ENCODE measurements at regions not wholly inside any gene's neighbourhood (a gene's known extent, or its start where the extent isn't known, plus 50 kb on each side); places are given as distances from the start of the nearest gene placed in this dataset.
"Not testable (repeated sequence)": the region's sequence is repeated elsewhere in the genome, so short reads cannot be mapped to it uniquely, and the experiment has no call there.

GRCh38 chr10:45093945-45094344 is 93.2 kb downstream of the ZNF22 start:
- no peaks in the 10 kb centered on the region for H3K4me1 Mint-ChIP-seq
- H3K27ac Mint-ChIP-seq, result no peak overlapping the region
- no peak overlapping the region for H3K4me3 Mint-ChIP-seq
- H3K36me3 Mint-ChIP-seq, result no peaks in the 10 kb centered on the region
- DNase-seq (ENCODE audit: low spot score in 2 of 2), result no peak
- no peaks in the 10 kb centered on the region for H3K9me3 Mint-ChIP-seq
- ATAC-seq (ENCODE audit: low read depth), result no peak
- H3K27me3 Mint-ChIP-seq, result peaks cover 14% of the 10 kb centered on the region

GRCh38 chr10:45095286-45095685 is 94.6 kb downstream of the ZNF22 start:
- ATAC-seq (ENCODE audit: low read depth) (no peak), DNase-seq (ENCODE audit: low spot score in 2 of 2) (no peak)
- peaks cover 15% of the 10 kb centered on the region for H3K27me3 Mint-ChIP-seq
- no peaks in the 10 kb centered on the region for H3K36me3 Mint-ChIP-seq
- no peak overlapping the region for H3K4me3 Mint-ChIP-seq
- H3K4me1 Mint-ChIP-seq, result no peaks in the 10 kb centered on the region
- H3K27ac Mint-ChIP-seq, result no peak overlapping the region
- no peaks in the 10 kb centered on the region for H3K9me3 Mint-ChIP-seq

- H3K4me3 Mint-ChIP-seq, result no peak overlapping the region
- ATAC-seq (ENCODE audit: low read depth), result no peak
- no peaks in the 10 kb centered on the region for H3K36me3 Mint-ChIP-seq
- no peaks in the 10 kb centered on the region for H3K9me3 Mint-ChIP-seq
- no peak for DNase-seq (ENCODE audit: low spot score in 2 of 2)
- H3K4me1 Mint-ChIP-seq, result no peaks in the 10 kb centered on the region
- H3K27ac Mint-ChIP-seq, result no peak overlapping the region
- H3K27me3 Mint-ChIP-seq, result peaks cover 15% of the 10 kb centered on the region
Measured at GRCh38 chr10:45096001-45096400, 95.3 kb downstream of the ZNF22 start.

- no peaks in the 10 kb centered on the region for H3K36me3 Mint-ChIP-seq
- no peaks in the 10 kb centered on the region for H3K4me1 Mint-ChIP-seq
- no peaks in the 10 kb centered on the region for H3K9me3 Mint-ChIP-seq
- ATAC-seq (ENCODE audit: low read depth), result no peak
- DNase-seq (ENCODE audit: low spot score in 2 of 2), result no peak
- H3K27ac Mint-ChIP-seq, result no peak overlapping the region
- no peak overlapping the region for H3K4me3 Mint-ChIP-seq
- peaks cover 21% of the 10 kb centered on the region for H3K27me3 Mint-ChIP-seq
Measured at GRCh38 chr10:45100429-45100828, 99.7 kb downstream of the ZNF22 start.

GRCh38 chr10:45104674-45105073 is 104.0 kb downstream of the ZNF22 start:
- no peaks in the 10 kb centered on the region for H3K9me3 Mint-ChIP-seq
- H3K27ac Mint-ChIP-seq, result no peak overlapping the region
- H3K27me3 Mint-ChIP-seq, result peaks cover 18% of the 10 kb centered on the region
- H3K4me3 Mint-ChIP-seq, result no peak overlapping the region
- no peaks in the 10 kb centered on the region for H3K4me1 Mint-ChIP-seq
- ATAC-seq (ENCODE audit: low read depth) (no peak), DNase-seq (ENCODE audit: low spot score in 2 of 2) (no peak)
- no peaks in the 10 kb centered on the region for H3K36me3 Mint-ChIP-seq

GRCh38 chr10:45105309-45105708 is 104.6 kb downstream of the ZNF22 start:
- not testable (repeated sequence) for H3K27ac Mint-ChIP-seq; H3K4me3 Mint-ChIP-seq; H3K4me1 Mint-ChIP-seq; H3K9me3 Mint-ChIP-seq; H3K36me3 Mint-ChIP-seq; ATAC-seq (ENCODE audit: low read depth); DNase-seq (ENCODE audit: low spot score in 2 of 2)
- H3K27me3 Mint-ChIP-seq, result peaks cover 16% of the 10 kb centered on the region

GRCh38 chr10:45106236-45106856 is 105.6 kb downstream of the ZNF22 start:
- DNase-seq (ENCODE audit: low spot score in 2 of 2) (no peak), ATAC-seq (ENCODE audit: low read depth) (no peak)
- H3K4me3 Mint-ChIP-seq, result no peak overlapping the region
- peaks cover 15% of the 10 kb centered on the region for H3K27me3 Mint-ChIP-seq
- no peaks in the 10 kb centered on the region for H3K9me3 Mint-ChIP-seq
- no peaks in the 10 kb centered on the region for H3K36me3 Mint-ChIP-seq
- H3K27ac Mint-ChIP-seq, result no peak overlapping the region
- H3K4me1 Mint-ChIP-seq, result no peaks in the 10 kb centered on the region

GRCh38 chr10:45111509-45111908 is 110.8 kb downstream of the ZNF22 start:
- no peaks in the 10 kb centered on the region for H3K4me1 Mint-ChIP-seq
- ATAC-seq (ENCODE audit: low read depth) (no peak), DNase-seq (ENCODE audit: low spot score in 2 of 2) (no peak)
- no peaks in the 10 kb centered on the region for H3K9me3 Mint-ChIP-seq
- peaks cover 13% of the 10 kb centered on the region for H3K27me3 Mint-ChIP-seq
- H3K27ac Mint-ChIP-seq, result no peak overlapping the region
- no peaks in the 10 kb centered on the region for H3K36me3 Mint-ChIP-seq
- no peak overlapping the region for H3K4me3 Mint-ChIP-seq

GRCh38 chr10:45117940-45118339 is 117.2 kb downstream of the ZNF22 start:
- H3K36me3 Mint-ChIP-seq; H3K9me3 Mint-ChIP-seq; ATAC-seq (ENCODE audit: low read depth); H3K4me3 Mint-ChIP-seq; H3K4me1 Mint-ChIP-seq; H3K27ac Mint-ChIP-seq; DNase-seq (ENCODE audit: low spot score in 2 of 2): not testable (repeated sequence)
- peaks cover 11% of the 10 kb centered on the region for H3K27me3 Mint-ChIP-seq

GRCh38 chr10:45118929-45119328 is 118.2 kb downstream of the ZNF22 start:
- H3K27ac Mint-ChIP-seq, result no peak overlapping the region
- H3K9me3 Mint-ChIP-seq, result no peaks in the 10 kb centered on the region
- no peaks in the 10 kb centered on the region for H3K4me1 Mint-ChIP-seq
- DNase-seq (ENCODE audit: low spot score in 2 of 2) (no peak), ATAC-seq (ENCODE audit: low read depth) (no peak)
- H3K4me3 Mint-ChIP-seq, result no peak overlapping the region
- no peaks in the 10 kb centered on the region for H3K36me3 Mint-ChIP-seq
- peaks cover 9% of the 10 kb centered on the region for H3K27me3 Mint-ChIP-seq

- H3K4me1 Mint-ChIP-seq; H3K27me3 Mint-ChIP-seq; ATAC-seq (ENCODE audit: low read depth); H3K36me3 Mint-ChIP-seq; H3K4me3 Mint-ChIP-seq; DNase-seq (ENCODE audit: low spot score in 2 of 2); H3K27ac Mint-ChIP-seq; H3K9me3 Mint-ChIP-seq: not testable (repeated sequence)
Measured at GRCh38 chr10:45122180-45122860, 121.6 kb downstream of the ZNF22 start.

GRCh38 chr10:45135443-45136198 is 134.9 kb downstream of the ZNF22 start:
- no peaks in the 10 kb centered on the region for H3K4me1 Mint-ChIP-seq
- H3K4me3 Mint-ChIP-seq, result no peak overlapping the region
- H3K27me3 Mint-ChIP-seq, result no peaks in the 10 kb centered on the region
- no peaks in the 10 kb centered on the region for H3K36me3 Mint-ChIP-seq
- DNase-seq (ENCODE audit: low spot score in 2 of 2) (no peak), ATAC-seq (ENCODE audit: low read depth) (no peak)
- H3K27ac Mint-ChIP-seq, result no peak overlapping the region
- no peaks in the 10 kb centered on the region for H3K9me3 Mint-ChIP-seq

- ATAC-seq (ENCODE audit: low read depth) (no peak), DNase-seq (ENCODE audit: low spot score in 2 of 2) (no peak)
- Mint-ChIP-seq H3K4me3 (no peak overlapping the region), H3K36me3 (no peaks in the 10 kb centered on the region), H3K27me3 (no peaks in the 10 kb centered on the region), H3K27ac (no peak overlapping the region), H3K9me3 (no peaks in the 10 kb centered on the region), H3K4me1 (no peaks in the 10 kb centered on the region)
Measured at GRCh38 chr10:45136256-45136655, 135.5 kb downstream of the ZNF22 start.

GRCh38 chr10:45144326-45145070 is 143.8 kb downstream of the ZNF22 start:
- Mint-ChIP-seq H3K4me1 (no peaks in the 10 kb centered on the region), H3K27me3 (peaks cover 9% of the 10 kb centered on the region), H3K4me3 (no peak overlapping the region), H3K36me3 (no peaks in the 10 kb centered on the region), H3K27ac (no peak overlapping the region), H3K9me3 (peaks cover 3% of the 10 kb centered on the region)
- DNase-seq (ENCODE audit: low spot score in 2 of 2), result no peak
- ATAC-seq (ENCODE audit: low read depth), result no peak
